HepG2 (cell line): ENCODE measurements at regions not wholly inside any gene's neighbourhood (a gene's known extent, or its start where the extent isn't known, plus 50 kb on each side); places are given as distances from the start of the nearest gene placed in this dataset.
"Not testable (repeated sequence)": the region's sequence is repeated elsewhere in the genome, so short reads cannot be mapped to it uniquely, and the experiment has no call there.

Experiments used
- BHLHE40 ChIP-seq: IDR thresholded peaks from 2 replicates; pipeline ENCODE4 v1.6.1; 2011; ENCODE audit warnings: low read length, improper control_type of control experiment
- CHD2 ChIP-seq: IDR thresholded peaks from 2 replicates; pipeline ENCODE4 v1.6.1; 2011; ENCODE audit warnings: low read depth, low read length, improper control_type of control experiment
- CTCF ChIP-seq: sonication (generic); formaldehyde crosslinking; IDR thresholded peaks from 2 replicates; pipeline ENCODE4 v1.5.0; 2020; ENCODE audit warnings: mild to moderate bottlenecking, missing genetic modification reagents, moderate library complexity
- ELF3 ChIP-seq: IDR thresholded peaks from 2 replicates; pipeline ENCODE4 v1.6.1; 2016; ENCODE audit warnings: missing genetic modification reagents, missing compliant biosample characterization
- ESRRA ChIP-seq: sonication (generic); formaldehyde crosslinking; IDR thresholded peaks from 2 replicates; pipeline ENCODE4 v1.5.1; 2020; ENCODE audit warnings: mild to moderate bottlenecking, low read depth, missing genetic modification reagents
- FOSL2 ChIP-seq: sonication (generic); formaldehyde crosslinking; IDR thresholded peaks from 2 replicates; pipeline ENCODE4 v1.4.0; 2020; ENCODE audit warnings: missing genetic modification reagents
- GTF2F1 ChIP-seq: fragments of 150-350 bp; IDR thresholded peaks from 2 replicates; pipeline ENCODE4 v1.6.1; 2014; ENCODE audit warnings: low read length
- JUNB ChIP-seq: sonication (generic); formaldehyde crosslinking; IDR thresholded peaks from 2 replicates; pipeline ENCODE4 v1.8.0; 2022; ENCODE audit warnings: missing genetic modification reagents, mild to moderate bottlenecking, borderline replicate concordance
- MNT ChIP-seq: fragments of 450-650 bp; IDR thresholded peaks from 2 replicates; pipeline ENCODE4 v1.6.1; 2016
- NONO ChIP-seq, 2 experiments: fragments of 450-650 bp in 1 of 2; sonication (generic) in 1 of 2; formaldehyde crosslinking in 1 of 2; IDR thresholded peaks in 1 of 2; conservative IDR thresholded peaks in 1 of 2; 2 replicates each; pipeline versions ENCODE4 v1.6.1 to v1.8.0; 2017 to 2022; ENCODE audit warnings: mild to moderate bottlenecking in 1 of 2, missing genetic modification reagents in 1 of 2, moderate library complexity in 1 of 2
- SP2 ChIP-seq: sonication (generic); formaldehyde crosslinking; IDR thresholded peaks from 2 replicates; pipeline ENCODE4 v1.5.1; 2020; ENCODE audit warnings: mild to moderate bottlenecking, missing genetic modification reagents
- ZNF878 ChIP-seq: sonication (generic); formaldehyde crosslinking; IDR thresholded peaks from 2 replicates; pipeline ENCODE4 v1.8.1; 2023; ENCODE audit warnings: mild to moderate bottlenecking, missing genetic modification reagents, moderate library complexity

GRCh38 chr1:121528958-121529357 lies 344.2 kb downstream of the SRGAP2C start:
- not testable (repeated sequence) for TF ChIP-seq CTCF (CRISPR knock-in tag); JUNB (CRISPR knock-in tag); NONO (IDR thresholded peaks at IDR 0.05); NONO (CRISPR knock-in tag; conservative IDR thresholded peaks at IDR 0.05); GTF2F1; FOSL2 (CRISPR knock-in tag); CHD2; ELF3 (CRISPR knock-in tag); ZNF878; BHLHE40; ESRRA; MNT; SP2 (CRISPR knock-in tag)
